Glutamatergic neuron (in vitro differentiated cells): ENCODE measurements at regions not wholly inside any gene's neighbourhood (a gene's known extent, or its start where the extent isn't known, plus 50 kb on each side); places are given as distances from the start of the nearest gene placed in this dataset.

Experiments
- DNase-seq: peaks from one replicate; pipeline ENCODE4 v3.0.0; 2022
- H3K27ac Mint-ChIP-seq: one replicate; pipeline ENCODE4 v1.8.0; 2020; ENCODE audit warnings: mild to moderate bottlenecking, mixed read lengths, inconsistent platforms; ENCODE audit not compliant: unreplicated experiment
- H3K27me3 Mint-ChIP-seq: one replicate; pipeline ENCODE4 v1.8.0; 2020; ENCODE audit warnings: mild to moderate bottlenecking, moderate library complexity, mixed read lengths, inconsistent platforms; ENCODE audit not compliant: unreplicated experiment
- H3K36me3 Mint-ChIP-seq: one replicate; pipeline ENCODE4 v1.8.0; 2020; ENCODE audit warnings: mild to moderate bottlenecking, mixed read lengths, inconsistent platforms; ENCODE audit not compliant: unreplicated experiment
- H3K4me1 Mint-ChIP-seq: one replicate; pipeline ENCODE4 v1.8.0; 2020; ENCODE audit warnings: mild to moderate bottlenecking, low read depth, mixed read lengths, inconsistent platforms; ENCODE audit not compliant: unreplicated experiment
- H3K4me3 Mint-ChIP-seq: one replicate; pipeline ENCODE4 v1.8.0; 2020; ENCODE audit warnings: mild to moderate bottlenecking, mixed read lengths, inconsistent platforms; ENCODE audit not compliant: unreplicated experiment
- H3K9me3 Mint-ChIP-seq: one replicate; pipeline ENCODE4 v1.8.0; 2020; ENCODE audit warnings: mild to moderate bottlenecking, moderate library complexity, mixed read lengths, inconsistent platforms; ENCODE audit not compliant: unreplicated experiment
- CTCF ChIP-seq: fragments of 200-600 bp; sonication (generic); IDR thresholded peaks from one replicate; pipeline ENCODE4 v1.5.0; 2021; ENCODE audit not compliant: partially characterized antibody, unreplicated experiment

GRCh38 chr7:135847242-135847641, 98.6 kb upstream of the FAM180A start:
- no peaks in the 10 kb centered on the region for H3K9me3 Mint-ChIP-seq
- no peak for DNase-seq
- H3K4me1 Mint-ChIP-seq = peaks cover 2% of the 10 kb centered on the region
- no peak for TF ChIP-seq CTCF
- no peaks in the 10 kb centered on the region for H3K36me3 Mint-ChIP-seq
- H3K27me3 Mint-ChIP-seq = peaks cover 1% of the 10 kb centered on the region
- no peak overlapping the region for H3K4me3 Mint-ChIP-seq
- H3K27ac Mint-ChIP-seq = no peak overlapping the region

DNA sequence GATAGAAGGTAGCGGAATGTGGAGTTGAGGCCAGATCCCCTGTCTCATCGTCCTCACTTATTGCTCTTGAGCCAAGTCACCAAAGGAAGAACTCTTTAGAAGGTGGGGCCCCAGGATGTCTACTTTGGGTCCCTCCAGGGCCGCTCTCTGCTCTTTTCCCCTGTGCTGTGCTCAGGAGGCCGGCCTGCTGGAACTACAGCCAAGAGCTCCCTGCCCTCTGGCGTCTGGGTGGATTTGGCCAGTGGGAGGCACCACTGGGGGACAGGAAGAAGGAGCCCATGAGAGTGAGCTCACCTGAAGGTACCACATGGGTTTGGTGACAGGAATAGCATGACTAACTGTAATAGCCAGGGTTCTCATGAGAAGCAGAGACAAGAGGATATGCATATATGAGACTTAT, 97.7 kb upstream of the FAM180A start:
- DNase-seq = no peak
- no peaks in the 10 kb centered on the region for H3K27me3 Mint-ChIP-seq
- H3K4me1 Mint-ChIP-seq = peaks cover 3% of the 10 kb centered on the region
- no peak for TF ChIP-seq CTCF
- H3K27ac Mint-ChIP-seq = no peak overlapping the region
- no peaks in the 10 kb centered on the region for H3K36me3 Mint-ChIP-seq
- no peaks in the 10 kb centered on the region for H3K9me3 Mint-ChIP-seq
- H3K4me3 Mint-ChIP-seq = no peak overlapping the region

DNA sequence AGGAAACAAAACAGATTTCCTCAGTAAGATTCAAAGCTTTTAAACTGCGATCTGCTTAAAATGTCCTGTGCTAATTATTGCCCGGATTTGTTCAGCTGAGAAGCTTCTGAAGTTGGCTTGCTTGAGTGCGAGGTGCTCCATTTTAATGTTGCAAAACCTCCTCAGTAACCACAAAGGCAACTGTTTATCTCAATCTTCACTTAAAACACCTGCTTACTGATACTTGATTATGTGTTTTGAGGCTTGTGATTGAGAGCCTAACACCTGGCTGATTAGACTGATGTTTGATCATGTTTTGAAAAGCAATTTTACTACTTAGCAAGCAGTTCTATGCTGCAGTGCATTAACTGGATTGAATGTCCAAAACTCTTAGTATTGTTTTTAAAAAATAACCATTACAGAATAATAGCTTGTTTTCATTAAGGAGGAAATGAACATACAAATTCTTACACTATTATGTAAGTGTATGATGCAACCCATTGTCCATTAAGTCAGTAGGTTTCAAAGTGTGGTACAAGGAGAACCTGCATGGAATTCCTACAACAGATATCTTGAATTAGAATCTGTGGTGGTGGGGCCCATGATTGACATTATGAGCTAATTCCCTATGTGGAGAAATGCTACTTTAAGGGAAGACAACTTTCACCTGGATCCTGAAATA, 96.9 kb upstream of the FAM180A start:
- no peak for DNase-seq
- no peaks in the 10 kb centered on the region for H3K27me3 Mint-ChIP-seq
- no peak for TF ChIP-seq CTCF
- H3K36me3 Mint-ChIP-seq = no peaks in the 10 kb centered on the region
- no peak overlapping the region for H3K4me3 Mint-ChIP-seq
- no peaks in the 10 kb centered on the region for H3K9me3 Mint-ChIP-seq
- H3K27ac Mint-ChIP-seq = no peak overlapping the region
- H3K4me1 Mint-ChIP-seq = peaks cover 3% of the 10 kb centered on the region

- no peak for DNase-seq
- no peaks in the 10 kb centered on the region for H3K27me3 Mint-ChIP-seq
- H3K36me3 Mint-ChIP-seq = no peaks in the 10 kb centered on the region
- H3K4me1 Mint-ChIP-seq = peaks cover 3% of the 10 kb centered on the region
- H3K4me3 Mint-ChIP-seq = no peak overlapping the region
- no peaks in the 10 kb centered on the region for H3K9me3 Mint-ChIP-seq
- no peak overlapping the region for H3K27ac Mint-ChIP-seq
- no peak for TF ChIP-seq CTCF
These were observed 96.3 kb upstream of the FAM180A start for GRCh38 chr7:135844903-135845302.

GRCh38 chr7:135843214-135843613, 94.6 kb upstream of the FAM180A start:
- Mint-ChIP-seq H3K9me3 (no peaks in the 10 kb centered on the region), H3K27ac (no peak overlapping the region), H3K27me3 (no peaks in the 10 kb centered on the region), H3K4me1 (peaks cover 3% of the 10 kb centered on the region), H3K36me3 (no peaks in the 10 kb centered on the region), H3K4me3 (no peak overlapping the region)
- TF ChIP-seq CTCF = no peak
- no peak for DNase-seq
